ENCODE measurements at regions not wholly inside any gene's neighbourhood (a gene's known extent, or its start where the extent isn't known, plus 50 kb on each side); places are given as distances from the start of the nearest gene placed in this dataset.

- no peak overlapping the region for H3K4me3 ChIP-seq (ENCODE audit: low read length)
- H3K27me3 ChIP-seq (ENCODE audit: control insufficient read depth, insufficient read depth, low read length), result no peaks in the 10 kb centered on the region
- H3K4me1 ChIP-seq (ENCODE audit: control insufficient read depth, insufficient read depth, low read length), result no peaks in the 10 kb centered on the region
- DNase-seq, result no peak
- H3K36me3 ChIP-seq (ENCODE audit: control insufficient read depth, insufficient read depth, low read length), result no peaks in the 10 kb centered on the region
- WGBS (ENCODE audit: insufficient coverage, low lambda C conversion rate), result 50% methylated on average over 1 of the region's 1 CpG
- no peaks in the 10 kb centered on the region for H3K9me3 ChIP-seq (ENCODE audit: control insufficient read depth, low read depth, low read length)
- H3K27ac ChIP-seq (ENCODE audit: low read length), result no peak overlapping the region
Observed at GRCh38 chr17:68812876-68813584, 142.2 kb downstream of the ABCA8 start.

GRCh38 chr17:68809148-68809547 lies 146.0 kb downstream of the ABCA8 start:
- Histone ChIP-seq H3K9me3 (ENCODE audit: control insufficient read depth, low read depth, low read length) (no peaks in the 10 kb centered on the region), H3K27me3 (ENCODE audit: control insufficient read depth, insufficient read depth, low read length) (no peaks in the 10 kb centered on the region), H3K36me3 (ENCODE audit: control insufficient read depth, insufficient read depth, low read length) (no peaks in the 10 kb centered on the region), H3K4me1 (ENCODE audit: control insufficient read depth, insufficient read depth, low read length) (no peaks in the 10 kb centered on the region), H3K4me3 (ENCODE audit: low read length) (no peak overlapping the region), H3K27ac (ENCODE audit: low read length) (no peak overlapping the region)
- DNase-seq, result no peak
- WGBS (ENCODE audit: insufficient coverage, low lambda C conversion rate), result 100% methylated on average over 1 of the region's 2 CpGs

GRCh38 chr17:68807998-68808772 lies 147.0 kb downstream of the ABCA8 start:
- no peaks in the 10 kb centered on the region for H3K4me1 ChIP-seq (ENCODE audit: control insufficient read depth, insufficient read depth, low read length)
- H3K27me3 ChIP-seq (ENCODE audit: control insufficient read depth, insufficient read depth, low read length), result no peaks in the 10 kb centered on the region
- DNase-seq, result no peak
- no peaks in the 10 kb centered on the region for H3K9me3 ChIP-seq (ENCODE audit: control insufficient read depth, low read depth, low read length)
- no CpG with 5 or more reads among the region's 2 CpGs for WGBS (ENCODE audit: insufficient coverage, low lambda C conversion rate)
- H3K27ac ChIP-seq (ENCODE audit: low read length), result no peak overlapping the region
- H3K4me3 ChIP-seq (ENCODE audit: low read length), result no peak overlapping the region
- no peaks in the 10 kb centered on the region for H3K36me3 ChIP-seq (ENCODE audit: control insufficient read depth, insufficient read depth, low read length)

GRCh38 chr17:68805609-68806008 lies 149.6 kb downstream of the ABCA8 start:
- Histone ChIP-seq H3K4me3 (ENCODE audit: low read length) (no peak overlapping the region), H3K27me3 (ENCODE audit: control insufficient read depth, insufficient read depth, low read length) (no peaks in the 10 kb centered on the region), H3K36me3 (ENCODE audit: control insufficient read depth, insufficient read depth, low read length) (no peaks in the 10 kb centered on the region), H3K4me1 (ENCODE audit: control insufficient read depth, insufficient read depth, low read length) (no peaks in the 10 kb centered on the region), H3K9me3 (ENCODE audit: control insufficient read depth, low read depth, low read length) (no peaks in the 10 kb centered on the region), H3K27ac (ENCODE audit: low read length) (no peak overlapping the region)
- DNase-seq, result no peak
- no CpG with 5 or more reads among the region's 1 CpG for WGBS (ENCODE audit: insufficient coverage, low lambda C conversion rate)

GRCh38 chr17:68804777-68805520 lies 150.2 kb downstream of the ABCA8 start:
- no peaks in the 10 kb centered on the region for H3K4me1 ChIP-seq (ENCODE audit: control insufficient read depth, insufficient read depth, low read length)
- H3K36me3 ChIP-seq (ENCODE audit: control insufficient read depth, insufficient read depth, low read length), result no peaks in the 10 kb centered on the region
- no peak overlapping the region for H3K4me3 ChIP-seq (ENCODE audit: low read length)
- no peak overlapping the region for H3K27ac ChIP-seq (ENCODE audit: low read length)
- no peak for DNase-seq
- no CpG with 5 or more reads among the region's 1 CpG for WGBS (ENCODE audit: insufficient coverage, low lambda C conversion rate)
- no peaks in the 10 kb centered on the region for H3K9me3 ChIP-seq (ENCODE audit: control insufficient read depth, low read depth, low read length)
- no peaks in the 10 kb centered on the region for H3K27me3 ChIP-seq (ENCODE audit: control insufficient read depth, insufficient read depth, low read length)

- Histone ChIP-seq H3K9me3 (ENCODE audit: control insufficient read depth, low read depth, low read length) (no peaks in the 10 kb centered on the region), H3K4me1 (ENCODE audit: control insufficient read depth, insufficient read depth, low read length) (no peaks in the 10 kb centered on the region), H3K27me3 (ENCODE audit: control insufficient read depth, insufficient read depth, low read length) (no peaks in the 10 kb centered on the region), H3K27ac (ENCODE audit: low read length) (no peak overlapping the region), H3K4me3 (ENCODE audit: low read length) (no peak overlapping the region), H3K36me3 (ENCODE audit: control insufficient read depth, insufficient read depth, low read length) (no peaks in the 10 kb centered on the region)
- no peak for DNase-seq
- WGBS (ENCODE audit: insufficient coverage, low lambda C conversion rate), result no CpG with 5 or more reads among the region's 4 CpGs
Observed at GRCh38 chr17:68803164-68803929, 151.8 kb downstream of the ABCA8 start.

- WGBS (ENCODE audit: insufficient coverage, low lambda C conversion rate), result 96% methylated on average over 5 of the region's 9 CpGs
- Histone ChIP-seq H3K36me3 (ENCODE audit: control insufficient read depth, insufficient read depth, low read length) (no peaks in the 10 kb centered on the region), H3K4me1 (ENCODE audit: control insufficient read depth, insufficient read depth, low read length) (no peaks in the 10 kb centered on the region)
Observed at GRCh38 chr17:68801335-68802247, 153.6 kb downstream of the ABCA8 start.

GRCh38 chr17:68800751-68801150 lies 154.4 kb downstream of the ABCA8 start:
- no peaks in the 10 kb centered on the region for H3K9me3 ChIP-seq (ENCODE audit: control insufficient read depth, low read depth, low read length)
- no peaks in the 10 kb centered on the region for H3K4me1 ChIP-seq (ENCODE audit: control insufficient read depth, insufficient read depth, low read length)
- no peaks in the 10 kb centered on the region for H3K27me3 ChIP-seq (ENCODE audit: control insufficient read depth, insufficient read depth, low read length)
- no peak overlapping the region for H3K27ac ChIP-seq (ENCODE audit: low read length)
- no peak for DNase-seq
- no peak overlapping the region for H3K4me3 ChIP-seq (ENCODE audit: low read length)
- no peaks in the 10 kb centered on the region for H3K36me3 ChIP-seq (ENCODE audit: control insufficient read depth, insufficient read depth, low read length)

More at GRCh38 chr17:68801335-68802247, 153.6 kb downstream of the ABCA8 start:
- Histone ChIP-seq H3K4me3 (ENCODE audit: low read length) (no peak overlapping the region), H3K9me3 (ENCODE audit: control insufficient read depth, low read depth, low read length) (no peaks in the 10 kb centered on the region), H3K27ac (ENCODE audit: low read length) (no peak overlapping the region), H3K27me3 (ENCODE audit: control insufficient read depth, insufficient read depth, low read length) (no peaks in the 10 kb centered on the region)
- no peak for DNase-seq

GRCh38 chr17:68794636-68795434 lies 160.4 kb downstream of the ABCA8 start:
- H3K27ac ChIP-seq (ENCODE audit: low read length), result peak overlapping the region; percentile 24
- H3K27me3 ChIP-seq (ENCODE audit: control insufficient read depth, insufficient read depth, low read length), result no peaks in the 10 kb centered on the region
- DNase-seq, result no peak
- peaks cover 9% of the 10 kb centered on the region for H3K4me1 ChIP-seq (ENCODE audit: control insufficient read depth, insufficient read depth, low read length)
- H3K36me3 ChIP-seq (ENCODE audit: control insufficient read depth, insufficient read depth, low read length), result no peaks in the 10 kb centered on the region
- no peaks in the 10 kb centered on the region for H3K9me3 ChIP-seq (ENCODE audit: control insufficient read depth, low read depth, low read length)
- H3K4me3 ChIP-seq (ENCODE audit: low read length), result no peak overlapping the region
- 86% methylated on average over 4 of the region's 5 CpGs for WGBS (ENCODE audit: insufficient coverage, low lambda C conversion rate)
